AG10803 (cell line): ENCODE measurements at regions not wholly inside any gene's neighbourhood (a gene's known extent, or its start where the extent isn't known, plus 50 kb on each side); places are given as distances from the start of the nearest gene placed in this dataset.

Source experiments
- DNase-seq: peaks from one replicate; pipeline ENCODE4 v3.0.0; 2010; ENCODE audit warnings: low read depth
- H3K4me3 ChIP-seq: 2 replicates; pipeline ENCODE4 v1.5.1; 2011; ENCODE audit warnings: mild to moderate bottlenecking, low read length, control low read depth
- CTCF ChIP-seq: conservative IDR thresholded peaks from 2 replicates; pipeline ENCODE4 v1.5.1; 2011; ENCODE audit warnings: mild to moderate bottlenecking, low read length, control low read depth, inconsistent platforms

- H3K4me3 ChIP-seq = no peak overlapping the region
- no peak for TF ChIP-seq CTCF
- no peak for DNase-seq
Observed at GRCh38 chr20:56985066-56985685, 281.3 kb downstream of the BMP7 start.

GRCh38 chr20:56986476-56986875 lies 280.0 kb downstream of the BMP7 start:
- no peak overlapping the region for H3K4me3 ChIP-seq
- TF ChIP-seq CTCF = no peak
- DNase-seq = no peak

- no peak overlapping the region for H3K4me3 ChIP-seq
- DNase-seq = no peak
- TF ChIP-seq CTCF = no peak
Observed at GRCh38 chr20:56986931-56987720, 279.3 kb downstream of the BMP7 start.

GRCh38 chr20:56987986-56988385 lies 278.5 kb downstream of the BMP7 start:
- no peak overlapping the region for H3K4me3 ChIP-seq
- no peak for DNase-seq
- no peak for TF ChIP-seq CTCF

- TF ChIP-seq CTCF = no peak
- no peak for DNase-seq
- no peak overlapping the region for H3K4me3 ChIP-seq
Observed at GRCh38 chr20:56988446-56988845, 278.0 kb downstream of the BMP7 start.

- H3K4me3 ChIP-seq = no peak overlapping the region
- TF ChIP-seq CTCF = no peak
- DNase-seq = no peak
Observed at GRCh38 chr20:56989516-56989915, 276.9 kb downstream of the BMP7 start.

- no peak overlapping the region for H3K4me3 ChIP-seq
- TF ChIP-seq CTCF = no peak
- DNase-seq = no peak
Observed at GRCh38 chr20:56993020-56993559, 273.4 kb downstream of the BMP7 start.
